H9 (cell line): ENCODE measurements at regions not wholly inside any gene's neighbourhood (a gene's known extent, or its start where the extent isn't known, plus 50 kb on each side); places are given as distances from the start of the nearest gene placed in this dataset.

Experiments
- DNase-seq: peaks from one replicate; pipeline ENCODE4 v3.0.0-alpha.2; 2017
- H2AFZ ChIP-seq: one replicate; pipeline ENCODE4 v1.6.1; 2013; ENCODE audit warnings: mild to moderate bottlenecking, low read length, control low read depth, moderate library complexity
- H2AK5ac ChIP-seq: 2 replicates; pipeline ENCODE4 v1.6.1; 2013; ENCODE audit warnings: low read length, control low read depth, mixed read lengths; ENCODE audit not compliant: insufficient read length
- H2BK120ac ChIP-seq: one replicate; pipeline ENCODE4 v1.6.1; 2013; ENCODE audit warnings: low read depth, mild to moderate bottlenecking, low read length, control low read depth, inconsistent platforms; ENCODE audit not compliant: poor library complexity, severe bottlenecking
- H2BK12ac ChIP-seq: 2 replicates; pipeline ENCODE4 v1.6.1; 2013; ENCODE audit warnings: low read length, control low read depth, mixed read lengths, low read depth; ENCODE audit not compliant: insufficient read length
- H2BK15ac ChIP-seq: 2 replicates; pipeline ENCODE4 v1.6.1; 2013; ENCODE audit warnings: low read depth, low read length, control low read depth
- H2BK20ac ChIP-seq: one replicate; pipeline ENCODE4 v1.6.1; 2013; ENCODE audit warnings: low read depth, mild to moderate bottlenecking, low read length, control low read depth, inconsistent platforms; ENCODE audit not compliant: poor library complexity, severe bottlenecking
- H2BK5ac ChIP-seq: 2 replicates; pipeline ENCODE4 v1.6.1; 2013; ENCODE audit warnings: low read length, control low read depth, mixed read lengths; ENCODE audit not compliant: insufficient read length
- H3K14ac ChIP-seq: 2 replicates; pipeline ENCODE4 v1.6.1; 2013; ENCODE audit warnings: low read length, control low read depth; ENCODE audit not compliant: insufficient read depth
- H3K18ac ChIP-seq: 2 replicates; pipeline ENCODE4 v1.6.1; 2013; ENCODE audit warnings: low read depth, mild to moderate bottlenecking, mixed read lengths, low read length, control low read depth; ENCODE audit not compliant: insufficient read length
- H3K23ac ChIP-seq: 2 replicates; pipeline ENCODE4 v1.6.1; 2013; ENCODE audit warnings: low read length, control low read depth, mixed read lengths, low read depth; ENCODE audit not compliant: insufficient read length
- H3K23me2 ChIP-seq: 2 replicates; pipeline ENCODE4 v1.6.1; 2013; ENCODE audit warnings: low read depth, mild to moderate bottlenecking, mixed read lengths, low read length, control low read depth; ENCODE audit not compliant: insufficient read length, poor library complexity, severe bottlenecking
- H3K27ac ChIP-seq: 2 replicates; pipeline ENCODE4 v1.5.1; 2013; ENCODE audit warnings: low read length, control low read depth, mixed read lengths, low read depth; ENCODE audit not compliant: insufficient read length
- H3K27me3 ChIP-seq: 2 replicates; pipeline ENCODE4 v1.6.1; 2013; ENCODE audit warnings: low read length, control low read depth, inconsistent platforms; ENCODE audit not compliant: insufficient read depth
- H3K4ac ChIP-seq: 2 replicates; pipeline ENCODE4 v1.6.1; 2013; ENCODE audit warnings: low read depth, mild to moderate bottlenecking, control low read depth, inconsistent platforms, low read length, moderate library complexity
- H3K4me1 ChIP-seq: 2 replicates; pipeline ENCODE4 v1.6.1; 2013; ENCODE audit warnings: low read length, control low read depth, inconsistent platforms; ENCODE audit not compliant: insufficient read depth
- H3K4me2 ChIP-seq: 2 replicates; pipeline ENCODE4 v1.6.1; 2013; ENCODE audit warnings: low read length, control low read depth, mixed read lengths; ENCODE audit not compliant: insufficient read length, insufficient read depth
- H3K56ac ChIP-seq: 2 replicates; pipeline ENCODE4 v1.6.1; 2013; ENCODE audit warnings: low read depth, mild to moderate bottlenecking, mixed read lengths, low read length, control low read depth; ENCODE audit not compliant: insufficient read length
- H3K79me1 ChIP-seq: 2 replicates; pipeline ENCODE4 v1.6.1; 2013; ENCODE audit warnings: low read depth, mild to moderate bottlenecking, moderate library complexity, low read length, control low read depth, inconsistent platforms; ENCODE audit not compliant: insufficient read depth, poor library complexity, severe bottlenecking
- H3K79me2 ChIP-seq: 2 replicates; pipeline ENCODE4 v1.6.1; 2013; ENCODE audit warnings: low read length, control low read depth, inconsistent platforms; ENCODE audit not compliant: insufficient read depth
- H3K9ac ChIP-seq: 2 replicates; pipeline ENCODE4 v1.6.1; 2013; ENCODE audit warnings: low read length, control low read depth, mixed read lengths; ENCODE audit not compliant: insufficient read length; ENCODE audit errors: extremely low read depth
- H3K9me3 ChIP-seq: one replicate; pipeline ENCODE4 v1.6.1; 2013; ENCODE audit warnings: low read depth, low read length, inconsistent platforms; ENCODE audit not compliant: control insufficient read depth
- H3T11ph ChIP-seq: one replicate; pipeline ENCODE4 v1.6.1; 2013; ENCODE audit warnings: mild to moderate bottlenecking, low read length, control low read depth, inconsistent platforms
- H4K20me1 ChIP-seq: one replicate; pipeline ENCODE4 v1.6.1; 2013; ENCODE audit not compliant: control insufficient read depth, insufficient read length, insufficient read depth
- H4K5ac ChIP-seq: 2 replicates; pipeline ENCODE4 v1.6.1; 2013; ENCODE audit warnings: low read depth, mild to moderate bottlenecking, mixed read lengths, low read length, control low read depth; ENCODE audit not compliant: insufficient read length
- H4K8ac ChIP-seq: replicated peaks from 2 replicates; pipeline ENCODE4 v1.6.1; 2013; ENCODE audit warnings: low read length, control low read depth, mixed read lengths, low read depth; ENCODE audit not compliant: insufficient read length
- H4K91ac ChIP-seq: 2 replicates; pipeline ENCODE4 v1.6.1; 2013; ENCODE audit warnings: low read depth, mild to moderate bottlenecking, moderate library complexity, mixed read lengths, low read length, control low read depth; ENCODE audit not compliant: insufficient read length
- H3K27ac Mint-ChIP-seq, 3 experiments: 2 replicates in 2 of 3; 3 replicates in 1 of 3; pipeline ENCODE4 v1.8.0; 2020 to 2021; ENCODE audit warnings: mixed read lengths in 3 of 3, mild to moderate bottlenecking in 1 of 3, moderate library complexity in 1 of 3
- H3K27me3 Mint-ChIP-seq: 2 replicates; pipeline ENCODE4 v1.8.0; 2021; ENCODE audit warnings: low read depth, mild to moderate bottlenecking, moderate library complexity, mixed read lengths
- H3K36me3 Mint-ChIP-seq, 3 experiments: 2 replicates in 2 of 3; 3 replicates in 1 of 3; pipeline ENCODE4 v1.8.0; 2020 to 2021; ENCODE audit warnings: low read depth in 3 of 3, mixed read lengths in 3 of 3; ENCODE audit not compliant: insufficient read depth in 1 of 3
- H3K4me1 Mint-ChIP-seq, 2 experiments: 2 replicates each; pipeline ENCODE4 v1.8.0; 2020; ENCODE audit warnings: mixed read lengths in 2 of 2
- H3K4me3 Mint-ChIP-seq, 2 experiments: 2 replicates in 1 of 2; 3 replicates in 1 of 2; pipeline ENCODE4 v1.8.0; 2020 to 2021; ENCODE audit warnings: mild to moderate bottlenecking in 2 of 2, mixed read lengths in 2 of 2, moderate library complexity in 1 of 2
- H3K9me3 Mint-ChIP-seq, 2 experiments: 2 replicates in 1 of 2; 3 replicates in 1 of 2; pipeline ENCODE4 v1.8.0; 2020; ENCODE audit warnings: mild to moderate bottlenecking in 2 of 2, mixed read lengths in 2 of 2, moderate library complexity in 1 of 2
- CTCF ChIP-seq: fragments of 200-600 bp; sonication (generic); conservative IDR thresholded peaks from 3 replicates; pipeline ENCODE4 v1.8.0; 2021; ENCODE audit warnings: antibody characterized with exemption, mild to moderate bottlenecking
- whole genome bisulfite sequencing: extraction: QIAGEN DNeasy Blood & Tissue Kit; methylation state at CpG from one replicate; pipeline ENCODE4 v1.1.7; 2013; ENCODE audit warnings: missing lambda C conversion rate, low lambda C conversion rate, mixed read lengths; ENCODE audit not compliant: insufficient read length; ENCODE audit errors: extremely low coverage; 5-methylcytosine and 5-hydroxymethylcytosine counted together

- H3K14ac ChIP-seq: no peak overlapping the region
- H3K4me3 Mint-ChIP-seq: no peak overlapping the region
- H3K27me3 Mint-ChIP-seq: no peaks in the 10 kb centered on the region
- no peak overlapping the region for H3K23ac ChIP-seq
- no peaks in the 10 kb centered on the region; a peak in 1 of 7 replicates for H3K36me3 Mint-ChIP-seq
- no peak overlapping the region for H3K18ac ChIP-seq
- H2BK20ac ChIP-seq: no peak overlapping the region
- H3K4me1 Mint-ChIP-seq: no peaks in the 10 kb centered on the region
- H3K27ac ChIP-seq: no peak overlapping the region
- no peak overlapping the region for H3K9ac ChIP-seq
- TF ChIP-seq CTCF: no peak
- H3K27ac Mint-ChIP-seq: no peak overlapping the region
- no peak overlapping the region for H4K5ac ChIP-seq
- H2BK120ac ChIP-seq: no peak overlapping the region
- H3K4ac ChIP-seq: no peak overlapping the region
- H3K9me3 Mint-ChIP-seq: no peaks in the 10 kb centered on the region
- H3K79me1 ChIP-seq: no peaks in the 10 kb centered on the region
- H3K79me2 ChIP-seq: no peaks in the 10 kb centered on the region
- H3K56ac ChIP-seq: no peak overlapping the region
- no peaks in the 10 kb centered on the region for H4K20me1 ChIP-seq
- H3K9me3 ChIP-seq: no peaks in the 10 kb centered on the region
- H2BK15ac ChIP-seq: no peak overlapping the region
- DNase-seq: no peak
- H2BK5ac ChIP-seq: no peak overlapping the region
- no peaks in the 10 kb centered on the region for H3K23me2 ChIP-seq
- H4K91ac ChIP-seq: no peak overlapping the region
- H3K27me3 ChIP-seq: no peaks in the 10 kb centered on the region
- H4K8ac ChIP-seq: no peak overlapping the region
- H3T11ph ChIP-seq: no peak overlapping the region
- no CpG with 5 or more reads among the region's 3 CpGs for whole genome bisulfite sequencing
- no peak overlapping the region for H2AK5ac ChIP-seq
- no peaks in the 10 kb centered on the region for H3K4me1 ChIP-seq
- no peak overlapping the region for H3K4me2 ChIP-seq
- no peak overlapping the region for H2BK12ac ChIP-seq
- no peak overlapping the region for H2AFZ ChIP-seq
Observed at GRCh38 chr10:10313149-10313835, 704.4 kb upstream of the CELF2 start.
